SK-N-MC (cell line): ENCODE measurements at regions not wholly inside any gene's neighbourhood (a gene's known extent, or its start where the extent isn't known, plus 50 kb on each side); places are given as distances from the start of the nearest gene placed in this dataset.
A peak's percentile ranks its signal among the peaks of the same experiment; 100 is the strongest.

Experiments used
- DNase-seq: peaks from one replicate; pipeline ENCODE4 v3.0.0-alpha.2; 2011; ENCODE audit warnings: low read depth, low spot score
- H3K27ac ChIP-seq: fragments of 200-600 bp; sonication (generic); 2 replicates; pipeline ENCODE4 v1.5.1; 2016; ENCODE audit warnings: mixed run types
- H3K36me3 ChIP-seq: fragments of 200-600 bp; sonication (generic); 2 replicates; pipeline ENCODE4 v1.6.1; 2017; ENCODE audit warnings: antibody characterized with exemption, low read length, mixed read lengths; ENCODE audit not compliant: insufficient read depth
- H3K4me3 ChIP-seq: fragments of 200-600 bp; sonication (generic); 2 replicates; pipeline ENCODE4 v1.5.1; 2016
- H3K9ac ChIP-seq: fragments of 200-600 bp; sonication (generic); 2 replicates; pipeline ENCODE4 v1.8.0; 2017; ENCODE audit warnings: mixed run types, mixed read lengths; ENCODE audit not compliant: insufficient read length
- H3K9me3 ChIP-seq: fragments of 200-600 bp; sonication (generic); 2 replicates; pipeline ENCODE4 v1.6.1; 2017; ENCODE audit warnings: low read depth, mild to moderate bottlenecking, antibody characterized with exemption, low read length, moderate library complexity, mixed read lengths
- EZH2 ChIP-seq: fragments of 200-600 bp; sonication (generic); IDR thresholded peaks from one replicate; pipeline ENCODE4 v1.6.1; 2017; ENCODE audit warnings: antibody characterized with exemption
- FOXP2 ChIP-seq: optimal IDR thresholded peaks from 2 replicates; pipeline ENCODE3; 2011; ENCODE audit warnings: mild to moderate bottlenecking, moderate library complexity; ENCODE audit not compliant: insufficient read depth; ENCODE audit errors: extremely low read length, control extremely low read depth
- POLR2AphosphoS5 ChIP-seq: IDR thresholded peaks from 2 replicates; pipeline ENCODE4 v1.6.1; 2012; ENCODE audit warnings: mild to moderate bottlenecking, low read depth, low read length, borderline replicate concordance

DNA sequence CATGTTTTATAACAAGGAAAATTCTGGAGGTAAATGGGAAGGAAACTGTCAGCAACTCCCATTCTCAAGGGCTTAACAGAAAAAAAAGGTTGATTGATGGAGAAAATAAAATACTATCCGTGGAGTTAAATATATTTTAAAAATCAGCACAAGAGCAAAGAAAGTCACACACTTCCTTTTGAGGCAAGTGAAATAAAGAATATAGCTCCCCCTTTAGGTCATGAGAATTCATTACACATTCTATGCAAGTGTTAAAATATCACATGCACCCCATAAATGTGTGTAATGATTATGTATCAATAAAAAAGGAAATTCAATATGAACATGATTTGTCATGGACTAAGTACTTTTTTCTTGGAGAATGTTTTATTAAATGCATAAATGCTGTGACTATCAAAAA is 349.2 kb downstream of the TPBG start:
- DNase-seq = no peak
- TF ChIP-seq EZH2 = no peak
- TF ChIP-seq POLR2AphosphoS5 = no peak
- TF ChIP-seq FOXP2 = no peak
- 0 out of 2 replicates have a peak overlapping the region, but pooled peaks have one; percentile 14 for H3K27ac ChIP-seq
- H3K36me3 ChIP-seq = no peaks in the 10 kb centered on the region
- H3K4me3 ChIP-seq = no peak overlapping the region
- no peak overlapping the region for H3K9ac ChIP-seq
- 0 out of 2 replicates have a peak, but pooled peaks cover 5% of the 10 kb centered on the region for H3K9me3 ChIP-seq

DNA sequence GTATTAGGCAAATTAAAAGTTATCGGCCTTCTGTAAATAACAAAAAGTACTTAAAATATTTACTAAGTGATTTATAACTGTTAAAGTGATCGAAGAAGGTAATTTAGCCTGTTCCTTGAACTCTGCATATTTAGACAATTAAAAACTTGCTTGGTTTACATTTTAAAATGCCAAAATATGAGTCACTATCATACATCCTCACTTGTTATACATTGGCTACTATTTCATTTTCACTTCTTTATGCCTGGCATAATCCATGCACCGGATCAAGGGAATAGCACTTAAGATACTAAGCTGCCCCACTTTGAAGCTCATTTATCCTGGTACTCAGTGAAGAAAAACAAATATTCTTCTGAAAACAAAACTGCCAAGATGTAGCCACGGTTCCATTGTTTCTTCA is 344.6 kb downstream of the UBE3D start:
- H3K27ac ChIP-seq = no peak overlapping the region
- DNase-seq = no peak
- H3K36me3 ChIP-seq = no peaks in the 10 kb centered on the region
- TF ChIP-seq POLR2AphosphoS5 (no peak), EZH2 (no peak), FOXP2 (no peak)
- no peak overlapping the region for H3K9ac ChIP-seq
- no peaks in the 10 kb centered on the region for H3K9me3 ChIP-seq
- H3K4me3 ChIP-seq = no peak overlapping the region

DNA sequence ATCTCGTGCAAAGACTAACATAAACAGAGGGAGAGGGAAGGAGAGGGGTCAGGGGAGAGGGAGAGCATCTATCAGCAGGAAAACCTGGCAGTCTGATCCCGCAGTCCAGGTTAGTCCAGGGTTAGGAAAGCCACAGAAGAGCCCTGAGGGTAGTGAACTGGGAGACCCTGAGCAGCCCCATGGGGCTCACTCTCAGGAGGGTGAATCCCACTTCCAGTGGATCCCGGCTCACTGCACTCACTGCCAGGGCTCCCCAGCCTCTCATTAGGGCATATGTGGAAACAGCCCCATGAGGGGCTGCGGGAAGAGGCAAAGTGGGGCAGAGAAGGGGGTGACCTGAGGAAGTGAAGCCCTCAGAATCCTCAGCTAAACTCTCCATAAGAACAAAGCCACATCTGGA is 329.9 kb downstream of the UBE3D start:
- H3K9me3 ChIP-seq = no peaks in the 10 kb centered on the region
- no peak for TF ChIP-seq EZH2
- TF ChIP-seq FOXP2 = no peak
- no peak for TF ChIP-seq POLR2AphosphoS5
- no peak overlapping the region for H3K9ac ChIP-seq
- DNase-seq = no peak
- no peak overlapping the region for H3K4me3 ChIP-seq
- H3K27ac ChIP-seq = no peak overlapping the region
- H3K36me3 ChIP-seq = no peaks in the 10 kb centered on the region

DNA sequence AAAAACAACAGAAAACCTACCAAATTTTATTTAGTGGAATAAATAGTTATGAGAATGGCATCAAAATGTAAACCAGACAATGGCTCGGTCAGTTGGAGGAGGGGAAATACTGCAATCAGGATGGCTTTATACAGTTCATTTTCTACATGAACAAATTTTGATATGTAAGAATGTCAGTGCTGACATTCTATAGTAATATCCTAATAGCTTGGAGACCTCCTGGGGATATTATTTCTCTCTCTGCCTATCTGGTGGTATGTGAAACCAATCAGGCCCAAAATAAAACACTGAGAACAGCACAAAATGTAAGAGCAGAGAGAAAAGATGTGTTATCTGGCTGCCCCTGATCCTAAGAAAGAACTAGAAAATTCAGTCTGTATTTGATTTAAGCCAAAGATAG is 327.7 kb downstream of the UBE3D start:
- no peak overlapping the region for H3K4me3 ChIP-seq

DNA sequence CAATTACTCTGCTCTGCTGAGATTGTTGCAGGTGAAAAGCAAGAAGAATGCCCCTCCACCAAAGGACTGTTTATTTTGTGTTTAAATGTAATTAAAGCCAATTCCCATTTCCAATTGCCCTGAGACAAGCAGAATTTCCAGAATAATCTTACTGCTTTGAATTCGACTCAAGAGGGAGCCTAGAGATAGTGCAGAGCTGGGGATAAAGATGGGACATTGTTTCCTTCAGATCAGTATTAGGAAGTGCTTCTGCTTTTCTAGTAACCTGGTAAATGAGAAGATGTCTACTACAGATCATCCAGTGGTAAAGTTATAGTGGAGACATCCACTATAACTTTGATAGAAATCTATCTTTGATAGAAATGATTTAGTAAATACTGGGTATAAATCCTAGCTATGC is 326.9 kb downstream of the UBE3D start:
- TF ChIP-seq POLR2AphosphoS5 (no peak), FOXP2 (no peak), EZH2 (no peak)
- Histone ChIP-seq H3K27ac (peak overlapping the region; percentile 22; the same call in 1 of the 2 replicates), H3K4me3 (peak overlapping the region; percentile 34; the same call in 1 of the 2 replicates), H3K9me3 (no peaks in the 10 kb centered on the region), H3K36me3 (no peaks in the 10 kb centered on the region), H3K9ac (peak overlapping the region; percentile 11)
- no peak for DNase-seq

More for the DNA sequence above, 327.7 kb downstream of the UBE3D start:
- Histone ChIP-seq H3K27ac (no peak overlapping the region), H3K36me3 (no peaks in the 10 kb centered on the region), H3K9ac (no peak overlapping the region), H3K9me3 (no peaks in the 10 kb centered on the region)
- TF ChIP-seq EZH2 (no peak), FOXP2 (no peak), POLR2AphosphoS5 (no peak)
- no peak for DNase-seq

DNA sequence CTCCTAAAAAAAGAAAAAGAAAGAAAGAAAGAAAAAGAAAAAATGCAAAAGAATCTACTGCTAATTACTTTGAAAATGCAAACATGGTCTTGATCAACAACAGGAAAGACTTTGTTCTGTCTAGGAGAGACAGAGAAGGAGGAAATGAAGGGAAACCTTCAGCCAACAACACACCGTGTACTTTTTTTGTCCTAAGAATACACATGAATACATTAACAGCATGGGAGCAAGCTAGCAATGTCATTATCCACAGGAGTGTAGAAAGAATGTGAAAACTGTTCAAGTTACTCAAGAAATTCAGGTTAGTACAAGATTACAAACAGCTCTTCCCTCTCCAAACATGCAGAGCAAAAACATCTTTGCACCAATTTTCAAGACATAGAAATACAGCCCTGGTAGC is 326.3 kb downstream of the UBE3D start:
- H3K36me3 ChIP-seq = no peaks in the 10 kb centered on the region
- TF ChIP-seq FOXP2 (no peak), POLR2AphosphoS5 (no peak), EZH2 (no peak)
- H3K9me3 ChIP-seq = no peaks in the 10 kb centered on the region
- peak overlapping the region; percentile 34; the same call in 1 of the 2 replicates for H3K4me3 ChIP-seq
- H3K27ac ChIP-seq = peak overlapping the region; percentile 22; the same call in 1 of the 2 replicates
- peak overlapping the region; percentile 11 for H3K9ac ChIP-seq
- no peak for DNase-seq

DNA sequence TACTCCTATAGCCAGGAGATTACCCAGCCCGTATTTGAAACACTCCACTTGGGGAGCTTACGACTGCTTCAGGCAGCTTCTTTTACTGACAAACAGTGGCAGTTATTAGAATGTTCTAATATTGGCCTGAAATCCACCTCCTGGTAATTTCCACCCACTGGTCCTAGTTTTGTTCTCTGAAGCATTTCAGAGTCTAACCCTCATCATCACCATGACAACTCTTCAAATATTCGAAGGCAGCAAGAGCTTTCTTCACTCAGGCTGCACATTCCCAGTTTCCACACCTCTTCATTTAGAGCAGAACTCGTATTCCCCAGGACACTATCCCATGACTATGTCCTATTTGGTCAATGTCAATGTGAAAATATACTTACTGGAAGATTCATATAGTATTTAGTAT is 325.6 kb downstream of the UBE3D start:
- Histone ChIP-seq H3K36me3 (no peaks in the 10 kb centered on the region), H3K9me3 (no peaks in the 10 kb centered on the region), H3K4me3 (no peak overlapping the region), H3K9ac (no peak overlapping the region), H3K27ac (no peak overlapping the region)
- TF ChIP-seq POLR2AphosphoS5 (no peak), EZH2 (no peak), FOXP2 (no peak)
- no peak for DNase-seq

DNA sequence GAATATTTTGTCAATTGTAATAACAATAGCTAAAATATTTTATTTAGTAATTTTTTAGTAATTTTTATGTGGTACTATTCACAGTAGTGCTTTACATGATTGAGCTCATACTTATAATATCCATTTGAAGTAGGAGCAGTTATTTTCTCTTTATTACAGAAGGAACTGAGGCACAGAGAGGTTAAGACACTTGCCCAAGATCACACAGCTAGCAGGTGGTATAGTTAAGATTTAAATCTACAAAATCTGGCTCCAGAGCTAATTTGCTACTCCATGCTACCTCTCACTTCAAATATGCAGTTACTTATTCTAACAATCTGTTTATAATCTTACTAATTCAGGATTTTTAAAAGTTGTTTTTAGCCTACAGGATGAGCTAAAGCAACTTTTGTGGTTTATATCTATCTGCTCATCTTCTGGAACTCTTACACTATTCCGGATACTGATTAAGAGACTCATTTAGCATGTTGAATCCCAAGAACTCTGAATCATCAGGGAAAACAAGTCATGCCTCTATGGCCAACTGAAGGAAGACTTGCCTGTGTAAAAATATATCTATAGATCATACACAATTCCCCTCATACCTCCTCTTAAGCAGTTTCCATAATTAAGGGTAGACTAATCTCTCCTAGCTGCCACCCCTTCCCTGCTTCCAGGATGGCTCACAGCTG is 324.2 kb downstream of the UBE3D start:
- no peak for DNase-seq
- Histone ChIP-seq H3K9me3 (no peaks in the 10 kb centered on the region), H3K4me3 (no peak overlapping the region), H3K9ac (no peak overlapping the region), H3K27ac (no peak overlapping the region), H3K36me3 (no peaks in the 10 kb centered on the region)
- TF ChIP-seq FOXP2 (no peak), POLR2AphosphoS5 (no peak), EZH2 (no peak)

DNA sequence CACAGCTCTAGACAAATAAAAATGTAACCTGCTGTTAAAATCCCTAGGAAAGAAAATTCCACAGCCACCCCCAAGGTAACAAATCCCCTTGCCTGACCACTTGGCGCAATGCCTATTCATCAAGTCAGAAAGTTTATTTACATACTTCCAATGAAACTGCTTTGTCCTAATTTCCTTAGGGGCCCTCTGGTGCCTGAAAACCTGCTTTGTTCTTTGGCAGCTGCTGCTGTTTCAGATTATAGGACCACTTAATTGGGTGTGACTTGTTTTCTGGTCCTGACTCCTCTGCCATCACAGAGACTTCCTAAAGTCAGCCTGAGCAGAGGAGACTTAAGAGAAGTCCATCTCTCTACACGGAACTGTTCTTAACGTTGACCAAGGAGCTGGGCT is 323.6 kb downstream of the UBE3D start:
- H3K27ac ChIP-seq = no peak overlapping the region
- no peak for DNase-seq
- TF ChIP-seq POLR2AphosphoS5 = no peak
- TF ChIP-seq EZH2 = no peak
- TF ChIP-seq FOXP2 = no peak

More for the DNA sequence above, 323.6 kb downstream of the UBE3D start:
- no peaks in the 10 kb centered on the region for H3K9me3 ChIP-seq
- no peaks in the 10 kb centered on the region for H3K36me3 ChIP-seq
- no peak overlapping the region for H3K4me3 ChIP-seq
- no peak overlapping the region for H3K9ac ChIP-seq
